Fibroblast of skin of back (primary cell): ENCODE measurements at regions not wholly inside any gene's neighbourhood (a gene's known extent, or its start where the extent isn't known, plus 50 kb on each side); places are given as distances from the start of the nearest gene placed in this dataset.

Experiments
- DNase-seq: peaks from one replicate; pipeline ENCODE4 v3.0.0-alpha.2; 2013

DNA sequence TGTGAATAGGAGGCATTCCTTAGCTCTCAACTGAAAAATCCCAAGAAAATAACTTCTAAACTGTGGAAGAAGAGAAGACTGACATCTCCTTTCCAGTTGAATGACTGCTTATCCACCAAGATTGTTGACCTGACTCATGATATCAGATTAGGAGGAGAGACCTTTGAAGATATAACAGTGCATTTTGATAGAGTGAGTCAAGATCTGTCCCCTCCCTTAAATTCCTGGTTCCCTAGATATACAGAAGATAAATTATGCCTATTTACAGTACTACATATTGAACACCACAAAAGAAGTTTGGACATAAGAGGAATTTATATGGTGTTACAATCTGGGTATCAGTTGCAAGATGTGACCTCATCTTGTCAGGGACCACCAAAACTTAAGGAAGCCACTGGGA, 285.3 kb upstream of the ZSWIM2 start:
- DNase-seq, result peak; percentile 15

DNA sequence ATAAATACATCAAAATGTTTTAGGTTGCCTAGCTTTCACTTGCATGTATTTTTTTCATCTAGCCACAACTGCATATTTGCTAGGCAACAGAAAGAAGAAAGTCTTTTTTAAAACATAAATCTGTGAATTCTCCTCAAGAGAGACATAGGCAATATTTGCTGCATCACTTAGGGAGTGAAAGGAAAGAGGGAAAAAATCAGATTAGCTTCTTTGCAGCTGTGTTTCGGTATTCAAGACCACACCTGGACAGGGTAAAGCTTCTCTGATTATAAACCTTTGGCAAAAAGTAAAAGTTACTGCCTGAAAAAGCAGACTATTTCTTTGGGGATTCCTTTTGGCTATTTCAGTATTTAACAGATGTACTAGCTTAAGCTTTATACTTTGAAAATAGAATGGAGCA, 280.9 kb upstream of the ZSWIM2 start:
- no peak for DNase-seq

DNA sequence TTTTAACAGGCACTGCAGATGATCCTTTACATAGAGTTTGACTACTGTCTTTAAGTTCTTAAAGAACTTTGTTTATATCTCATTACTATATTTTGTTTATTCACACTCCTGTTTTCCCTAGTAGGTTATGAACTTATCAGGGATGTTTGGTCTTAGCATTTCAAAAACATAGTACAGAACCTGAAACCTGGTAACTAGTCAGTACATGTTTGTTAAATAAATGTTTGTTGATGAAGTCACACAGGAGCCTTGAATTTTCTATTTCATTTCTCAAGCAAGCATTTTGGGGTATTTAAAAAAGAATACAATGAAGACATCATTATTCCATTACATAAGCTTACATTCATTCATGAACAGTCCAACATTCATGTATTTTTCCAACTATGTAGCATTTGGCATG, 280.3 kb upstream of the ZSWIM2 start:
- no peak for DNase-seq

DNA sequence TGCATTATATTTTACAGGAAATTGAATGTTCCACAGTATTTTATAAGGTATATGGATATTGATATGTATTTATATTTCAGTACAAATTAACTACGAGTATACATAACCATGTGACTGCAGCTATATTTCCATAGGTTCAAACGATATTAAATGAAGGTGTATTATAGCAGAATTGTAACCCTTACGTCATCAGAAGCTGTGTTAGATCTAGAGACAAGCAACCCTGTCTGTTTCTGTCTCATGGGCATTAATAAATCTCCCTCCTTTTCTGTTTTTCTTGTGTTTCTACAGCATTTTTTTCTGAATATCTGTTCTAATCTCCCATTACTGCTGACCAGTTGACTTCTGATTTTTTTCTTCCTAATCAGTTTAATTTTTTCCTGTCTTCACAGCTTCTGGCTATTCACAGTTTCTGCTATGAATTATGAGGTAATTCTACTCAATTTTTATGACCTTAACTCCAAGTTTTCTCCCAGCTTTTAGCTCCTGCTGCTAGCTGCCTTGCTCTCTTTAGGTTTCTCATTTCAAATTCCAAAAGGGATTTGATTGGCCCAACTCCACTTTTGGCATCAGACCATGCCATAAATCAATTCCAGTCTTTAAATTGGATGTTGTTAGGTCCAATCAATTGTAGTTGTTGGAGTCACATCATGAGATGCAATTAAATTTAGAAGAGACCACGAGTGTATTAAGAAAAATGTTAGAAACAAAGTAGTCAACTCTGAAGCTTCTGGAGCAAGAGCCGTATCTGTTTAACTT, 277.5 kb upstream of the ZSWIM2 start:
- DNase-seq, result no peak

DNA sequence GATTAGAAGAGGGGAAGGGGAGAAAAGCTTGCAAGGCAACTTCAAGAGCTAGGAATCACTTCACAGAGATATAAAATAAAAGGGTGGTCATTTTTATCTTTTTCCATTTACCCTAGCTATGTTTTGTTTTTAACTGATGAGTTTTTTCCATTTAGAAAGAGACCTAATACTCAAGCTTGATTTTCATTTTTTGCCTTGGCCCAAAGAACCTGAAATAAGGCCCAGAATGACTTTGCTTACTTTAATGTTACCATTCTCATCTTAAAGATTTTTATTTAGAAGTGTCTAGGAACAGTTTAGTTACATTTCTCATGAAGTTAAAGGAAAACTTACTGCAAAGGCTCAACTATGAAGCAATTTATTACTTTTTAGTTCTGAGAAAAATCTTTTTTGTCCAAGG, 276.3 kb upstream of the ZSWIM2 start:
- DNase-seq, result no peak

DNA sequence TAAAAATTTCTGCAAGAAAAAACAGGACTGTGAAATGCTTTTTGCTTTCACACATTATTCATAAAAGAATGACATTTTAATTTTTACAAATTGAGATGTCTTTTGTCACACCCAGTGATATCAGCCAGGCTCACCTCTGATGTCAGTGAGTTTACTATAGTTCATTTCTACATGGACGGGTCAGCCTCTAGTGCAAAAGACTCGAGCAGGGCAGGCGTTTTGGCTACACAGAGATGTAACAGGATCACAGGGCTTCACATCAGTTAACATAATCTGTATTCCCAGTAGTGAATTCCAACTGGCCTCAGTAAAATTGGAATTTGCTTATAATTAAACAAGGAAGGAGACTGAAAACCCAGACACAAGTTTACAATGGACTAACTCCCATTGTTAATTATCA, 275.6 kb upstream of the ZSWIM2 start:
- no peak for DNase-seq

DNA sequence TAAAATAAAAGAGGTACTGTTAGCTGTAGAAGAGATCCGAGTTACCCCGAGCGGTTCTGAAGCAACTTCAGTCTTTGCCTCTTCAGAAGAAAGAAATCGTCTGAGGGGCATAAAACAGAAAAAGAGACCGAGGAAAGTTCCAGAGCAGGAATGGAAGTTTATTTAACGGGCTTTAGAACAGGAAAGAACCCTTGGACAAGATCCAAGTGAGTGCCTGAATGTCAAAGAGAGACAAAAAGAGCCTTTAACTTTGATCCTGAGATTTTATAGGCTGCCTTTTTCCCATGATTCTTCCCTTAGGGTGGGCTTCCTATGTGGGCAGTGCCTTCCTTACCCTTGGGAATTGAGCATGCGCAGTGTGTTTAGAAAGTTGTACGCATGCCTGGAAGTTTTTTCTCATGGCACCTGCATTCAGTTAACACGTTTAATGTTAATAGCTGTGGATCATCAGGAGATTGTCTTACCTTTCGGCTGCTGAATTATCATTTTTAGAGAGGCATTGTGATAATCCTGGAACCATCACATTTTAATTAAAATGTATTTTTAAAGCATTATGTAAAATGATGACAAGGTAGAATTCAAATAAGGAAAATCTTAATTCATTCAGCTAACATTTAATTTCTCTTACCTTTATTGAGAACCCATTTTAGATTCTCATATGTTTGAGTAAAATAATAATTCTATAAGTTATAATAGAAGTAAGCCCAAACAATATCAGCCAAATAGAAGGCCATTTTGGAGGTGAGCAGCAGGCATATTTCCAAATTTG, 269.5 kb upstream of the ZSWIM2 start:
- DNase-seq, result no peak

DNA sequence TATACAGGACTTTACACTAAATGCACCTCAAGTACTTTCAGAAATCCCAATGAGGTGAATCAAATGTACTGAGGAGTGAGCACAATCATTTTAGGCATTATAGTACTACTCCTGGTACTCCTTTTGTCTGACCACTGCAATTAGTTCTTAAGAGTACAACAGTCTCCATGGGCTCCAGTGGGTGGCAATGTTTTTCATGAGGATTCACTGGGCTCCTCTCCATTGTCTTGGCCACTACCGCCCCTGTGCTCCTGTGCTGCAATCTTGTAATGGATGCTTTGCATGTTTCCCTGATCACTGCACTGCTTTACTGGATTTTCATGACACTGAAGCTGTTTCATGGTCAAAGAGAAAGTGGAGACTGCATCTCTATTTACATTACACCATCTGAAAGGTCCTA, 268.5 kb upstream of the ZSWIM2 start:
- DNase-seq, result no peak

DNA sequence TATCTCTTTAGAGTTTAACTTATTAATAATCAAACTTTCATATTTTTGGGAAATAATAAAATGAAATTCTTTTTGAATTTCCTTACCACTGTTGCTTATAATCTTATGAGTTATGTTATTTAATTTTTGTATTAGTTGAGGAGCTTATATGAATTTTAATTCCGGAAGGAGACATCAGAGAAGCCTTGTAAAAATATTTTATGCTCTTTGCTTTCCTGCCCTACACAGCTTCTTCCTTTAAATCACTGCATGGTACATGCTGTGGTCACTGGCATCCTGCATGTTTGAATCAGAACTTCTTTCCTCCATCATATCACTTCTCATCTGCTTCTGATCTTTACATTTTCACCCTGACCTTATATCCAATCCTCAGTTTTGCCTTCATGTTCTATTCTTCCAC, 266.7 kb upstream of the ZSWIM2 start:
- no peak for DNase-seq

DNA sequence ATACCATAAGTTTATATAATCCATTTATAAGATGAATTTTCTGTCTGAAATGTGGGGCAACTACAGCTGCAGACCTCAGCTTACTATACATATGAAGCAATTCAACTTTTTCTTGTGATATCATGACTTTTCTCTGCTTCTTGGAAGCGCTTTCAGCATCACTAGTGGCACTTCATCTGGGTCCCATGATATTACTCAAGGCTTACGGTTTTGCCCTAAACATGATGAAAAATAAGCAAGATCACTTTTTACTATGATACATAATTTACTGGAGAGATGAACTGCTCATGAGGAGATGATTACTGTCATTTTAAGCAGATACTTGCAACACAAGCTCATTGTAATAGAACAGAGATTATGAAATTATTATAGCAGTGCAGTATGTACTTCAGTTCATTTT, 258.0 kb upstream of the ZSWIM2 start:
- no peak for DNase-seq

DNA sequence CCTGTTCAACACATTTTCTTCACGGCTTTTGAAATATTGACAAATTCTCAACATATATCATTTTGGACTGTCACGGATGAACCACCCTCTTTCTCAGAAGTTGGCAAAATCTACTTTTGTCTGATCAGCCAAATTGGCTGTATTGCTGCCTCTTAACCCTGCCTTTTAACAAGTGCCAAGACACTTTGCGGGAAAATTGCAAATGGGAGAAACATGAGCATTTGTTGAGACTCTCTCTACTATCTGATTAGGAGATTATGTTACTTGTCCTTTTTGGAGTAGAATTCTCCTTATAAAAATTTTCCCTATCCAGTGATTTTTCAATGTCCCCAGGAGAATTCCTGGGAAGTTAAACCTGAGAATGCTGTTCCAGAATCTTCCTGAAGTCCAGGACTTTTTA, 256.2 kb upstream of the ZSWIM2 start:
- DNase-seq, result no peak

DNA sequence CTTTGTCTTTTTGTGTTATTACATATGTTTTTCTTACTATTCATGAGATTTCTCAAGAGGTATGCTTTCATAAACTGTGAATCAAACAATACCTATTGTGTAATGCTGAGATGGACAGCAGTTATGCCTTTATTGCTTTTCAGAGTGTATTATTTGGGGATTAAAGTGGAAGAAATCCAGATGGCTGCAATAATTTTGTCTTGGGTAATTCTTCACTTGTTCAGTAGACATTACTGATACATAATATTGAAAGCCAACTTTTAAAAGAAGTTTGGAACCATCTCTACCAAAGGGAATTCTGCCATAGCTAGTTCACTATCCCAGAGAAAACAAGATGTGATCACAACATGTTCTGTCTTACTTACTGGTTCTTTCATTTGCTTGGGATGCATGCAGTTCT, 253.4 kb upstream of the ZSWIM2 start:
- DNase-seq, result no peak

DNA sequence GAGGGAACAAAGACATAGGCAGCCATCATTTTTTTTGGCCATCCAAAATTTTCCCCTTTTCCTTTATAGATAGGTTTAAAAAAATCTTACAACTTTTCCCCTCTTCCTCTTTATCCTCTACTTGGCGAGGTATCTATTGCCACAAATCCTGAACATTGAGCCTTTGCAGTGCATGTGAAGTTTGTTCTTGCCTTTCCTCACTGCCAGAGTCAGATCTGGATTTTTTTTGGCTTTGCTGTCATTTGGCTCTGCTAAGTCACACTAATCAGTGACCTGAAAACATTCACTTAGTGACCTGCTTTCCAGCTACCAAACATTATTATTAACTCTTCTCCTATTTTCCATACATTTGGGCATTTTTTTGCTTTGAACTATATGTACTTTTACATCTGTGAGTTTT, 249.2 kb upstream of the ZSWIM2 start:
- DNase-seq, result no peak

DNA sequence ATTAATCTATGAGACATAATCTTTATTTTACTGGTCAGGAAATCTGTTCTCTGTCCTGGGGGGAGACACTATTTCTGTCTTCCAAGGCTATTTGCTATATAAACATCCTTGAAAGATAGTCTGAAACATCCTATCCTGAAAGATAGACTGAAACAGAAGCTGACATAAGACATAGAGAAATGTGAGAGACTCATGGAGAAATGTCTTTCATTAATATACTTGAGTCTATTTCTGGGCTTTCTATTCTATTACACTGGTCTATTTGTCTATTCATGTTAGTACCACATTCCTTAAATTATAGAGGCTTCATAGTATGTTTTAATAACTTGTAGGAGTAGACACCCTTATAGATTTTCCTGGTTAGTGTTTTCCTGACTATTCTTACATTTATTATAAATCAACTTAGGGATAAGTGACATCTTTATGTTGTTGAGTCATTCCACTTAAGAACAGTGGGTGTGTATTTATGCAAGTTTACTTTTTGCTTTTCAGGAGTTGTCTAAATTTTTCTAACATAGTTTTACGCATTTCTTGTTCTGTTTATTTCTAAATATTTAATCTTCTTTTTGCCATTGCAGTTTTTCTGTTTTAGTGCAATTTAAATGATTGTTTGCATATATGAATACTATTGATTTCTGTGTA, 244.9 kb upstream of the ZSWIM2 start:
- DNase-seq, result peak; percentile 7

DNA sequence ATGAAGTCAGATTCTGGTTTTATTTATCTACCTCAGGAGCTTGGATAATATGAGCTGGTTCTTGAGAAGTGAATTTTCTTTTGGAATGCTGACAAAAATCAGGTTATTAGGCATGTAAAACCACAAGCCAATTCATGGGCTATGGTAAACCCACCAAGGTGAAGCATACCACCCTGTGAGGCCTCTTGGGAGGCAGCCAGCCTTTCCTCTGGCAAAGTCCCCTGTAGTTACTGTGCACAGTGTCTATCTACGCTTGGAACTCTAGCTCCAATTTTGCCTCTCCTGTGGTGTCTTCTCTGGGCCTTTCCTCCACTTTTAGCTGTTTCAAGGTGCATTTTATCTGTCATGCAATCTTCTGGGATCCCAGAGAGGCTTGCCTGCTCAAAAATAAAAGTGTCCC, 242.7 kb upstream of the ZSWIM2 start:
- no peak for DNase-seq

DNA sequence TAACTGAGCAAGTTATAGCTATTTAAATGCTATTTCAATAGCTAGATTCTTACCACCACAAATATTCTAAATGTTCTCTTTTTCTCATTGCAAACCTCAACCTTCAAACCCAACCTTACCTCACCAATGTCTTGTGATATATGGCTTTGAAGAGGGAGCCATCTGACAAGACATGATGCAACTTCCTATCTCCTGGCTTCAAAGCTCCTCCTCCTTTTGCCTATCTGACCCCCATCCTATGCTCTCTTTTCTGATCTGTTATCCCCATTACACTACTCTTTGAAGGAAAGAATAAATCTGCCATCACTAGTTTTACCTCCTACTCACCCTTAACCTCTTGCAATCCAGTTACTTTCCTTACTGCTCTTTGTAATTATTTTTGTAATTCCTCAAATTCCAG, 235.6 kb upstream of the ZSWIM2 start:
- DNase-seq, result no peak

DNA sequence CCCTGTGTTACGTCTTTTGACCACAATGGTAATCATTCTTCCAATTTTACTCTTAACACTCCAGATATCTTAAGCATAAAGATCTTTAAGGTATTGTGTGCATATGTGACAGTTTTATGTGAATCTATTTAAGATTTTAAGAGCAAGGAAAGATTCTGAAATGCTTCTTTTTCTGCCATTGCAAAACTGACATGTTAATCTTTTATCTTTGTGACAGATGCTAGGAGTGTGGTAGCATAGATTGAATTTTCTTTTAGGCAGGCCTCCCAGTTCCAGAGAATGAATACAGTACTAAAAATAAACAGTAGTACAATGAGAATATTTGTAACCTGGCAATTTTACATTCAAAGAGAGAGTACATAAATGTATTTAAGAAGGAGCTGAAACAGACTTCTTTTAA, 232.5 kb upstream of the ZSWIM2 start:
- no peak for DNase-seq

DNA sequence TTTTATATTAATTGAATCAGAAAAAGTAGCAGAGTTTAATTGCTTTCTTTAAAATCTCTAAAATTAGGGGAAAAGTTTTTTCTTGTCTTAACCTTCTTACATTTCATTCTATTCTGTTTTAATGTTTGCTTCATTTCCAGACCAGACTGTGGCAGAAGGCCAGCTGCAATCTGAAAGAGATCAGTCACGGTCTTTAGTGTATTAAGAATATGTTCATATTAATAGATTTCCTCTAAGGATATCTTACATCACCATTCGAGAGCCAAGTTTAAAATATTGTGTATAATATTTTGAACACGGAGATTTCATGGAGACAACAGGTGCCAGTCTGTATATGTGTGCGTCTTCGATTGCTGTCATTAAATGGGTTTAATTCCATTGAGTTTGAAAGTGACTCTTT, 230.9 kb upstream of the ZSWIM2 start:
- DNase-seq, result no peak

DNA sequence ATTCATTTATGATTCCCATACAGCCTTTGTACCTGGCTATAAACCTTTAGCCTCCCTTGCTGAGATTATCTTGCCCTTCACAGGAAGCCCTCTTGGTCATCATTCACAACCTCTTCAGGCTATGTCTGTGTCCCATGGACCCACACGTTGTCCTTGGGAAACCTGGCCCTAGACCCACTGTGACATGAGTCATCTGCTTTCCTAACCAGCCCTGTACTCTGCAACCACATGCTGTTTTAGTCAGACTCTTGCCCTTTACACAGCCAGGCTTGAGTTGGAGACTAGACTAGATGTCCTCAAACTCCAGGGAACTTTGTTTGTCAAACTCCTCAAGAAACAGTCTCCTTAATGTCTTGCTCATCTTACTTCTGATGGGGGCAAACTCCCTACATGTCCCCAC, 229.3 kb upstream of the ZSWIM2 start:
- peak; percentile 27 for DNase-seq

DNA sequence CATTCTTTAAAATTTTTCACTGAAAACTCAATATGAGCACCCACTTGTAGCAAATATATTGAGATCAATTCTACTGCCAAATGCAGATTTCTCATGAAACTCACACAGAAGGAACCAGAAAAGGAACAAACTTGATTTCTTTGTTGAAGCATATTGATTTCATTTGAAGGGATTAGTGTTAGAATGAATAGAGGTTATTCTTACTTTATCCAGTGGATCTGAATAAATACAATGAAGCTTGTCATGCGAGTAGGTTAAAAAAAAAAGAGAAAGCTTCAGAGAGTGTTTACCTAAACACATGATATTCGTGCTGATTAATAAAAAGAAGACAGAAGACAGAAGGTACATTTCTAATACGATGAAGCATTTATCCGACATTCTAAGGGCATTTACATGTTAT, 226.7 kb upstream of the ZSWIM2 start:
- no peak for DNase-seq

DNA sequence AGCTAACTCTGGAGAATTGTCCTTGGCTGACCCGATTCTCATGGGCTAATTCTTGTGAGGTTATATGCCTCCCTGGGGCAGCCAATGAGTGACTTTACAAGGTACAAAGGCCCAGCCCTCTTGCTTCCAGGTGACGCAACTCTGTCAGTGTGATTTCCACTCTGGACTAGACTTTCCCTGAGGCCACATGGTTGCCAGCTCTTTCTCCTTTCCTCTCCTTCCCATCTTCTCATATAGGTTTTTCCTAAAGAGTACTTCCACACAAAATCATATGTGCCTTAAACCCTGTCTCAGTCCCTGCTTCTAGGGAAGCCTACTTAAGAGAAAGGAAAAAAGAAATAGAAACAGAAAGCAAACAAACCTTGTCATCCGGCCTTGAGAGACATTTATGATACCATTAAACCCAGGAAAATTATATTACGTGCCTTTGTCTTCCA, 226.2 kb upstream of the ZSWIM2 start:
- DNase-seq, result no peak

DNA sequence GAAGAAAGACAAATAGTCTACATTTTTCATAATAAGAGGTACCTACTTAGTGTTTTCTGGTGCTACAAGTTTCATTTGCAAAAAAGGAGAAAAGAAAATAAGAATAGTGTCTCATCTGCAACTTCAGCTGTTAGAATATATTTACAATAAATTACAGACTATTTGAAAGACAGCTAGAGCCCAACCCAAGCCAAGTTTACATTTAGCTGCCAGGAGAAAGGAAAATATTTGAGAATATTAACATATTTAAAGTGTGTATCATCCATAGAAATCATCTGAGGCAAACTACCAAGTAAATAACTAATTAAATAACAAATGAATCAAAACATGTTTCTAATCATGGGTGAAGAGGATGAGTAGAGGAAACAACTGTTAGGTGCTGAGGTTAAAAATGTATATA, 209.2 kb upstream of the ZSWIM2 start:
- no peak for DNase-seq

DNA sequence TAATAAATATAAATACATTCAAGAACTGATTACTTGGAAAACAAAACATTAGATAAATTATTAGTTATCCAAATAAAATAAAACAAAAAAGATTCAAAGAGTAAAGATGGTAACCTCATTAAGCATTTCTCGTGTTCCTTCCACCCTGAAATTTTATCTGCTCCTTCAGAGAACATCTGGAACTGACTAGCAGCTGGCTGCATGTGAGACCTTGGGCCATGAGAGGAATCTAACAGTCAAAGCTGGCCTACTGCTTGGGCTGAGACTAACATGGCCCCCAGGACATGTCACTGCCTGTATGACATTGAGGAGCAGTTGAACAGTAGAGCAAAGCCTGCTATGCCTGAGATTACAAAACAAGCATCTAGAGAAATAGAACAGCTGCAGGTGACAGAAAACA, 208.5 kb upstream of the ZSWIM2 start:
- DNase-seq, result no peak
